ENCODE measurements at regions not wholly inside any gene's neighbourhood (a gene's known extent, or its start where the extent isn't known, plus 50 kb on each side); places are given as distances from the start of the nearest gene placed in this dataset.

- no peak overlapping the region for H3K4me3 ChIP-seq (ENCODE audit: low read depth in 1 of 3, low read length in 3 of 3)
- H3K9me3 ChIP-seq (ENCODE audit: control insufficient read depth in 4 of 4, low read length in 3 of 4) = no peaks in the 10 kb centered on the region
- H3K36me3 ChIP-seq (ENCODE audit: control insufficient read depth in 4 of 4, insufficient read depth in 3 of 4, low read depth in 1 of 4, low read length in 3 of 4) = no peaks in the 10 kb centered on the region
- TF ChIP-seq RAD21 (IDR thresholded peaks at IDR 0.05) = no peak
- TF ChIP-seq TAF1 (conservative IDR thresholded peaks at IDR 0.05) = no peak
- TF ChIP-seq HNF4G (IDR thresholded peaks at IDR 0.05) = no peak
- no peak for TF ChIP-seq YY1 (IDR thresholded peaks at IDR 0.05)
- TF ChIP-seq SP1 (IDR thresholded peaks at IDR 0.05) = no peak
- no peak for TF ChIP-seq FOXA1 (IDR thresholded peaks at IDR 0.05)
- no peak for TF ChIP-seq RXRA (IDR thresholded peaks at IDR 0.05)
- no peak overlapping the region for H3K27ac ChIP-seq (ENCODE audit: low read depth in 1 of 2, low read length in 2 of 2)
- H3K27me3 ChIP-seq (ENCODE audit: control insufficient read depth in 4 of 4, insufficient read depth in 4 of 4, low read length in 3 of 4) = peaks cover 0 to 5% (median 2%) of the 10 kb centered on the region in 4 donors
- no peak for DNase-seq (ENCODE audit: low spot score)
- no peaks in the 10 kb centered on the region for H3K4me1 ChIP-seq (ENCODE audit: control insufficient read depth in 4 of 4, insufficient read depth in 4 of 4, low read length in 3 of 4)
- WGBS = 66% methylated on average over 9 of the region's 9 CpGs
- no peak overlapping the region for H3K9ac ChIP-seq (ENCODE audit: low read depth in 1 of 2, low read length in 2 of 2)
Observed at GRCh38 chr4:86448871-86449270, 89.0 kb upstream of the MAPK10 start.

- WGBS = 71% methylated on average over 5 of the region's 5 CpGs
- H3K27me3 ChIP-seq (ENCODE audit: control insufficient read depth in 4 of 4, insufficient read depth in 4 of 4, low read length in 3 of 4) = peaks cover 0 to 5% (median 2%) of the 10 kb centered on the region in 4 donors
- no peak for DNase-seq (ENCODE audit: low spot score)
Observed at GRCh38 chr4:86449746-86450588, 90.1 kb upstream of the MAPK10 start.

GRCh38 chr4:86450861-86451260, 91.0 kb upstream of the MAPK10 start:
- H3K4me3 ChIP-seq (ENCODE audit: low read depth in 1 of 3, low read length in 3 of 3) = no peak overlapping the region
- 56% methylated on average over 3 of the region's 3 CpGs for WGBS

More at GRCh38 chr4:86449746-86450588, 90.1 kb upstream of the MAPK10 start:
- Histone ChIP-seq H3K36me3 (ENCODE audit: control insufficient read depth in 4 of 4, insufficient read depth in 3 of 4, low read depth in 1 of 4, low read length in 3 of 4) (no peaks in the 10 kb centered on the region), H3K4me3 (ENCODE audit: low read depth in 1 of 3, low read length in 3 of 3) (no peak overlapping the region), H3K9me3 (ENCODE audit: control insufficient read depth in 4 of 4, low read length in 3 of 4) (no peaks in the 10 kb centered on the region), H3K9ac (ENCODE audit: low read depth in 1 of 2, low read length in 2 of 2) (no peak overlapping the region), H3K4me1 (ENCODE audit: control insufficient read depth in 4 of 4, insufficient read depth in 4 of 4, low read length in 3 of 4) (no peaks in the 10 kb centered on the region), H3K27ac (ENCODE audit: low read depth in 1 of 2, low read length in 2 of 2) (no peak overlapping the region)
- TF ChIP-seq HNF4G (IDR thresholded peaks at IDR 0.05) (no peak), NR2F2 (IDR thresholded peaks at IDR 0.05) (no peak), ATF3 (IDR thresholded peaks at IDR 0.05) (no peak), YY1 (IDR thresholded peaks at IDR 0.05) (no peak), MAX (IDR thresholded peaks at IDR 0.05) (no peak)

More at GRCh38 chr4:86450861-86451260, 91.0 kb upstream of the MAPK10 start:
- TF ChIP-seq RAD21 (IDR thresholded peaks at IDR 0.05) (no peak), NR2F2 (IDR thresholded peaks at IDR 0.05) (no peak), HNF4G (IDR thresholded peaks at IDR 0.05) (no peak), YY1 (IDR thresholded peaks at IDR 0.05) (no peak), GABPA (IDR thresholded peaks at IDR 0.05 in 1 of 2, conservative IDR thresholded peaks at IDR 0.05 in 1 of 2) (no peak), REST (IDR thresholded peaks at IDR 0.05) (no peak), HNF4A (conservative IDR thresholded peaks at IDR 0.05) (no peak), FOXA2 (IDR thresholded peaks at IDR 0.05) (no peak), SP1 (IDR thresholded peaks at IDR 0.05) (no peak), MAX (IDR thresholded peaks at IDR 0.05) (no peak), FOXA1 (IDR thresholded peaks at IDR 0.05) (no peak)
- no peak overlapping the region for H3K9ac ChIP-seq (ENCODE audit: low read depth in 1 of 2, low read length in 2 of 2)
- no peaks in the 10 kb centered on the region for H3K9me3 ChIP-seq (ENCODE audit: control insufficient read depth in 4 of 4, low read length in 3 of 4)
- no peak overlapping the region for H3K27ac ChIP-seq (ENCODE audit: low read depth in 1 of 2, low read length in 2 of 2)
- H3K36me3 ChIP-seq (ENCODE audit: control insufficient read depth in 4 of 4, insufficient read depth in 3 of 4, low read depth in 1 of 4, low read length in 3 of 4) = no peaks in the 10 kb centered on the region
- H3K27me3 ChIP-seq (ENCODE audit: control insufficient read depth in 4 of 4, insufficient read depth in 4 of 4, low read length in 3 of 4) = peaks cover 0 to 5% (median 2%) of the 10 kb centered on the region in 4 donors
- H3K4me1 ChIP-seq (ENCODE audit: control insufficient read depth in 4 of 4, insufficient read depth in 4 of 4, low read length in 3 of 4) = no peaks in the 10 kb centered on the region
- no peak for DNase-seq (ENCODE audit: low spot score)
